ENCODE measurements at regions not wholly inside any gene's neighbourhood (a gene's known extent, or its start where the extent isn't known, plus 50 kb on each side); places are given as distances from the start of the nearest gene placed in this dataset.

DNA sequence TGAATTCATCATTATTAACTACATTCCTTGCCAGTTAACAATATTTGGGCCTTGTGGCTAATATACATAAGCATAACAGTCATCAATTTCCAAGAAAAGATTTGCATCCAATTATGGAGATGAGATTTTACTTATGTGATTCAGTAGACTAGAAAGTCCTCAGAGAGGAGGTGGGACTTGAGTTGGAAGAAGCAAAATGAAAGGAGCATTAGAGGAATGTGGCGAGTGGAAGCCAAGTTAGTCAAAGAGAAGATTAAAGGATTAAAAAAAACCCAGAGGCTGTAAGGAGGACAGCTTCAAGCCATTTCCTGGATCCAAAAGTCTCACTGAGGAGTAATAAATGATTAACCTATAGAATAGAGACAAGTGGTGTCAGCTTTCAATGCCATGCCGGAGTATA, 1099.4 kb upstream of the IGFBP7 start:
- DNase-seq = no peak

DNA sequence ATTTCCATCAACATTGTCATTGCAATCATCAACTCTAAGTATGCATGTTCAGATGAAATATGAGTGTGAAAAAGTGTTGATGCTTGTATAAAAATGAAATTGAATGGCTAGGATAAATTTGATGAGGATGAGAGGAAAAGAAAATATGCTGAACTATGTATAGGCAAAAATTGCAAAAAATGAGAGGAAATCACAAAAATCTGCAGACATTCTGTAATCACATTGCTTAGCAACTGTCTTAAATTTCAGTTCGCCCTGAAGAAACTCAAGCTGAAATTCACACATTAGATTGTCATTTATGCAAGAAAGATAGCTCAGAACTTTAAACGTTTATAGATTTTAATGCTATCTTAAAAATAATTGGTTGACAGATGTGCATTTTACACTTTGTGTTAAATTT, 1098.8 kb upstream of the IGFBP7 start:
- DNase-seq = peak in 1 of 58 donors; percentile 12

DNA sequence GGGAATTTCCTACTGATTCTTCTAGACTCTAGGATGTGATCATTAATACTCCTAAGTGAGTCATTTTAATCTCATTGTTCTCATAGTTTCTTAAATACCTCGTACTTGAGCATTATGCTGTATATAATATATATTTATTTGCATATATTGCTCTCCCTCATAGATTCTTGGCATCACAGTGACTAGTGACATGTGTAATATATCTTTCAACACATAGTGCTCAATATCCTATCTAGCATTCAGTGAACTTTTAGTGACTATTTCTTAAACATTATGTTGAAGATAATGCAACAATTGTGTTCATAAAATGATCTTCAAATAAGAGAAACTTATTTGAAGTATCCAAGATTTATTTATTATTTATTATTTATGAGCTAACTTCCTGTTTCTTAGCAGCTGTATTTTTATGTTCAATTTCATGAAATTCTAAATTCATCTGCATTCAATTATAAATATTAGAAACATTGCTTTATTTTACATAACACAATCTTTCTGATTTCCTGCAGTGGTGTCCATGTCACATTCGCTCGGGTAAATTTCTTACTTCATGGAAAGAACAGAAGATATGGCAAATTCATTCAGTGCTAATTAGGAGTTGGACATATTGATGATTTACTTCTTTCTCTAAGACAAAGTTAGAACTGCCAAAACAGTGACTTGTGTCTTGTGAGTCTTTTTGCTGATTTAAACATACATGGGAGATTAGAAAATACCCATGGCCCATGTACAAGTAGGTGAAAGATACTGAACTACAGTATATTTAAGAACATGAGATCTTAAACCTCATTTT, 1095.5 kb upstream of the IGFBP7 start:
- no peak for DNase-seq

DNA sequence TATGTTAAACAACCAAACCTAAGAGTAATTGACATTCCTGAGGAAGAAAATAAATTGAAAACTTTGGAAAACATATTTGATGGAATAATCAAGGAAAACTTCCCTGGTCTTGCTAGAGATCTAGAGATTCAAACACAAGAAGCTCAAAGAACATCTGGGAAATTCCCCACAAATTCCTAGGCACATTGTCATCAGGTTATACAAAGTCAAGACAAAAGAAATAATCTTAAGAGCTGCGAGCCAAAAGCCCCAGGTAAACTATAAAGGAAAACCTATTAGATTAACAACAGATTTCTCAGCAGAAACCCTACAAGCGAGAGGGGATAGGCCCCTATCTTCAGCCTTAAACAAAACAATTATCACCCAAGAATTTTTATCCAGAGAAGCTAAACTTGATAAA, 1082.0 kb upstream of the IGFBP7 start:
- DNase-seq = no peak

DNA sequence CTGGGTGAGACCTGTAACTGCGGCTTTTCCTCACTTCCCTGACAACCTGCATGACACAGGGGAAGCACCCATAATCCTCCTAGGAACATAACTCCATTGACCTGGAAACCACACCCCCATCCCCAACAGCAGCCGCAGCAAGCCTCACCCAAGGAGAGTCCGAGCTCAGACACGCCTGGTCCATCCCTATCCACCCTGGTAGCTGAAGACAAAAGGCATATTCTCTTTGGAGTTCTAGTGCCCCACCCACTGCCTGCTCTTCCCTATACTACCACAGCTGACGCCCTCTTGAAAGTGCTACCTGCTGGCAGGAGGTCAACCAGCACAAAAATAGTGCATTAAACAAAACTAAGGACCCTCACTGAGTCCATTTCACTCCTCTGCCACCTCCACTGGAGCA, 1080.9 kb upstream of the IGFBP7 start:
- DNase-seq = no peak

DNA sequence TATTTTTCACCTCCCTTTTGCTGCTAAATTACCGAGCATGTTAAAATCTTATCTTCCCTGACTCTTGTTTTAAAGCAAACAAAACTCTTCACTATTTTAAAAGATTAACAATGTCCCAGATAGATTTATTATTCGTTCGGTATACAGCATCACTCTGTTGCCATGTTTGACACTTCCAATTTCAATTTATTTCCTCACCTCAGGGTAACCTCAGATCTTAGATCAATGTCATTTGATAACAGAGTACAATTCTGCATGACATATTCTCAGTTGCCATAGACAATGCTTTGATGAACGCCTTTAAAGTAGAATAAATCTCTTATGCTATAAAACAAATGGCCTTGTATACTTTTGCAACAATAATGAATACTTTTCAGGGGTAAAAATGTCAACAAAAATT, 1078.1 kb upstream of the IGFBP7 start:
- no peak for DNase-seq

DNA sequence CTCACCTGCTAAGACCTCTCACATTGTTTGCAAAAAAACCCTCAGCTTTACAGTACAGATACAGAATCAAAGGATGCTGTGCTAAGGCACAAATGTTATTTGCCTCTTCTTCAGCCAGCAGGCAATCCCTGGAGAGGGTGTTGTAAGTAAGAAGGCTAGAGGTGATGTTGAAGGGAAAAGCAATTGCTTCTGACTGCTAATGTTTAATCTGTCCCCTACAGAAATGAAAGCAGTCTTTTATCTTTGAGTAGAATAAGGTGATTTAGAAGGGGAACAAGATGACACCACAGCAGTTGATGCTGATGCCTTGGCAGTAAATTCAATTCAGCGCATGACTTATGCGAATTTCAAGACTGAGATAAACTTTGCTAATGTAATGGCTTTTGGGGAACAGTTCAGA, 1064.8 kb upstream of the IGFBP7 start:
- DNase-seq = no peak

DNA sequence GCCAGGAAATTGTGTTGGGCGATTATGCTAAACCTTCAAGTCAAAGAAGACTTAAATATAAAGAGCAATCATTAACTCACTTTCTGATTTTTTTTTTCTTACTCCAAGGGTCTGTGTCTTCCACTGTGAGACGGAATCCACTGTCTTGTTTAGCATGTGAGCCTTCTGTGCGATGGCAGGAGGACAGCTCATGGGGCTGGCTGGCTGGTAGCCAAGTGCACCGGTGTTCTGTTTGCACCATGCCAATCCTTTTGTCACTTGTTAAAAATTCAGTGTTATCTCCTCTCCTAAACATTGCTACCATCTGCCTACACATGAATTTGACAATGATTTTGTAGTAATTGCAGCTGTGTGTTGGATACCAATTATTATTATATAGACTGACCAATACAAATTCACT, 1056.3 kb upstream of the IGFBP7 start:
- no peak for DNase-seq

DNA sequence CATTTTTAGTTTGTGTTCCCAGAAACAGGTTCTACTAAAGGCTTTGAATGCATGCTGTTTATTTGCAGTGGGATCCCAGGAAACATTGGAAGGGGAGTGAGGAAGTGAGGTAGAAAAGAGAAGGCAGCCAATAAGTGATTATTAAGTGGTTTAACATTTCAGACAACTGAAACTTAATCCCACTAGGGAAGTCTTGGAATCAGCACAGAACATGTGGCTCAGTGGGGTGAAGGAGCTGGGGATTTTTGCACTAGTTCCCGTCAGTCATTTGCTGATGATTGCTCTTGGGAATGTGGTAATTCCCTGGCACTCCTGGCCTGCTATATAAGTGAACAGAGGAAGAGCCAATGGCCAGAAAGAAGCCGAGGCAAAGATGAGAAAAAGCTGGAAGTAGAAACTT, 1053.0 kb upstream of the IGFBP7 start:
- DNase-seq = no peak

DNA sequence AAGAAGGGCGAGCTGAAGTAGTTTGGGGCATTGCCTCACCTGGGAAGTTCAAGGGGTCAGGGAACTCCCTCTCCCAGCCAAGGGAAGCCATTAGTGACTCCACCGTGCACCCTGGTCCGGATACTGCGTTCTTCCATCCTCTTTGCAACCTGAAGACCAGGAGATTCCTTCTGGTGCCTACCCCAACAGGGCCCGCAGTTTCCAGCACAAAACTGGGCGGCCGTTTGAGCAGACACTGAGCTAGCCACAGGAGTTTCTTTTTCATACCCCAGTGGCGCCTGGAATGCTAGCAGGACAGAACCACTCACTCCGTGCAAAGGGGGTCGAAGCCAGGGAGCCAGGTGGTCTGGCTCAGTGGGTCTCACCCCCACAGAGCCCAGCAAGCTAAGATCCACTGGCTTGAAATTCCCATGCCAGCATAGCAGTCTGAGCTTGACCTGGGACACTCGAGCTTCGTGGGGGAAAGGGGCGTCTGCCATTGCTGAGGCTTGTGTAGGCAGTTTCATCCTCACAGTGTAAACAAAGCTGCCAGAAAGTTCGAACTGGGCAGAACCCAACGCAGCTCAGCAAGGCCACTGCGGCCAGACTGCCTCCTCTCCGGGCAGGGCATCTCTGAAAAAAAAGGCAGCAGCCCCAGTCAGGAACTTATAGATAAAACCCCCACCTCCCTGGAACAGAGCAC, 1039.4 kb upstream of the IGFBP7 start:
- no peak for DNase-seq

DNA sequence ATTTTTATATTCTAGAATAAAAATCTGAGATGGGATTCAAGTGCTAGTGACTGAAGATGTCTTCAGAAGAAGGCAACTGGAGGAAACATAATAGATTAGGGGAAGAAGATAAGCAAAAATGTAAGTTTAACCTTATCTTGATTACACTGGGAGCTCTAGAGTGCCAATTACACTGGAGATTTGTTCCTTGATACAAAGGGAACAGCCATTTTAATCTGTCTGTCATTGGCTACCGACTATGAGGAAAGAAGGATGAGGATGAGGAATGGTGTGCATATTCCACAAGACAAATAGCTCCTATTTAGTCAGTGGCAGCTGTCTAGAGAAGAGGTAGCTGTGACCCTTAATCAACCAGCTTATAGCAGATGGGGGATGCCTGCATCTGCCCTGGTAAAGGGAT, 1034.5 kb upstream of the IGFBP7 start:
- no peak for DNase-seq

DNA sequence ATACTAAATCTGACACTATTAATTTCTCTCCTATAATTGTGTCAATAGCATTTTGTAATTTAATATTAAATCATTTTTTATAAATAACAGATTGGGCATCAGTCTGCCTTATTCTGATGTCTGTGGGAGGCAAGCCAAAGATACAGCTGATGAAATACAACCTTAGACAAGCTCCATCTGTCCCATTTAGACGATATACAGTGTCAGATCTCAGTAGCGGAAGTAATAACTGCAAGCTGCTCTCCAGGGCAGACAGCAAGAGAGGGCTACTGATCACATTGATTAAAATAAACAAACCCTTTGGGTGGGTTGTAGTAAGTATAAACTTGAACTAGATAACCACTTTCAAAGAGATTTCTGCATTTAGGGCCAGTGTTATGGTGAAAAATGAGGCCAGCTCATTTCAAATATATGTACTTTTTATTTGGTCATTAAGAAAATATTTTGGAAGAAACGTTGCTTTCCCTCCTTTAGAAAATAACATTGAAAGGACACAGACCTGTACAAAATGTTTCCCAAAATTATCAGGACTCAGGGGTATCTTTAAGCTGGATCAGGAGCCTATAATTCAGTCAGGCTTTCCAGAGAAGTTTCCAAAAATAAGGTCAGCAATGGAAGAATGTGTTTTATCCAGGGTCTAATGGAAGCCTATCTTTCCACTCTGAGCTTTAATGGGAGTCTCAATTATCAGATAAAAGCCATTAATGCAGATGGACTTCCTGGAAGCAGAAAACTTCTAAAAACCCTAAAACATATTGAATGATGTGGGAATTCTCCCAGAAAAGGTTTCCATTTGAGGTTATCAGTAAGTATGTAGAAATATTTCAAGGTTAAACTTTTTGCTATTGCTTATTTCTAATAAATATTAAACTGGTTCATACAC, 1028.8 kb upstream of the IGFBP7 start:
- no peak for DNase-seq

DNA sequence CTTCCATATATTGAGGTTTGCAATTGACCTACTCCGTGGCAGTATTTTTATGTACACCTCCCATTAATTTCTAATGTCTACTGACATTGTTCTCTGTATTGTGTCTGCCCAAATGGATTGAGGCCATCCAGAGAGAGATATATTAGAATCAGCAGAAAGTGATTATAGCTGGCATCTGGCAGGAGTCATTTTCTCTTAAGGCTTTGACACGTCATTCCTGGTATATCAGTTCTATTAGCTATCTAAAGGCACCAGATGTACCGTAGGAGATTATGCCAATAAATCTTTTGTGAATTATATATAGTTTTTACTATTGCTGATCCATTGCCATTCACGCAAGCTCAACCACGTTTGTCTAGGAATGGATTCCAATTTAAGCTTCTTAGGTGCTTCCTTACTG, 1026.4 kb upstream of the IGFBP7 start:
- DNase-seq = no peak

DNA sequence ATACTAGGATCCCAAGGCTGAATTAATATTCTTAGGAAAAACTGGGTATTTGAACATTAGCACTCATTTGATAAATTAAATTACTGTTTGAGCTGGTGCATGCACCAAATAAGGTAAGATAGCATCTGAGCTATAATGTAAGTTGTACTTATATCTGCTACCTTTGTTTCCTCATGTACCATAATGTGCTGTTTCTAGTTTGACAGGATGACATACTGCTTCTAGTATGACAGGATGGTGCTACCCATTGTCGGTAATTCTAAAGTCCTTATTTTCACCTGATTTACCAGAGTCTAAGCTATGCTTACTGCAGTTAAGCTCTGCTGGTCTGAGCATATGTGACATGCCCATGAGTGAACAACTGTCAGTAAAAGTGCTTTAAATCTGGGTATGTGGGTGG, 1017.5 kb upstream of the IGFBP7 start:
- no peak for DNase-seq

DNA sequence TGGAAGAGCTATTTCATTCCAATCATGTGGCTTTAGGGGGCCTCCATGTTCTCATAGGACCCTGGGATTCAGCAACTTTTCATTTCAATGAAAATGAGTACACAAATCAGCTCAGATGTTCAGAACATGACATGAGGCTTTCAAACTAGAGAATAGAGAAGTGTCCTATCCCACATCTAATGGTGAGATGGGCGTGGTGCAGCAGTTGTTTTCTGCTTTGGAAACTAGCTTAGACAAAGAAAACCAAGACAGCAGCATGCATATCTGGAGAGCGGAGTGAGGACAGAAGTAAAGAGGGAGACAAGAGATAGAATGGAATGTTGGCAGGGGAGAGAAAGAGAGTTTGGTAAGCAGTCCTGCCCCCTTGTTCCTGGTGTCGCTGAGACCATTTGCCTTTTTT, 1009.1 kb upstream of the IGFBP7 start:
- DNase-seq = no peak

DNA sequence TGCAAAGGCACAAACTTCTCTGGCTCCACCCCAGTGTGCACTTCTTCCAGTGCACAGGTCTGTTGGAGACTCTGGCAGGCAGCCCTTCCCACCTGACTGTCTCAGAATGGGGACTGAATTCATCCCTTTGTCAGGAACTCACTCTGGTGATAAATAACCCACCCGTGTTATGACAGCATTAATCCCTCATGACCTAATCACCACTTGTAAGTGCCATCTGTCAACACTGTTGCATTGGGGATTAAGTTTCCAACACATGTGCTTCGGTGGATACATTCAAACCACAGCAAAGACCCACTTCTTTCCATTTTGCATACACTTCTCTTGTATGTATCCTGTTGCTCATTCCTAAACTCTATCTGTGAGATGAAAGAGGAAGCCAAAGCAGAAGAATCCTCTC, 1002.9 kb upstream of the IGFBP7 start:
- DNase-seq = no peak

DNA sequence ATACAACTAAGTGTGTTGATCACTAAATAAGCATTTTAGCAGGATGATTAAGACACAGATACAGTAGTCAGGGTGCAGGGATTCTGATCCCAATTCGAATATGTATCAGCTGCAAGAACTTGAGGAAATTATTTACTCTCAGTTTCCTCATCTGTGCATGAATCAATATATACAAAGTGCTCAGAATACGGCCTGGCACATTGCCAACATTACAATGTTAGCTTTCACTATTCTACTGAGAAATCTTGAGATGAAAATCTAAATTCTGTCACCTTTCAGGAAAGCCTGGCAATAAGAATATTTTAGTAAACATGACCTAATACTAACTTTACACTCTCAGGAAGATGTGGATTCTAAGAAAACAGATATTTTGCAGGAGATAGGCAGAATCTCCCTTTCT, 1001.6 kb upstream of the IGFBP7 start:
- DNase-seq = no peak

DNA sequence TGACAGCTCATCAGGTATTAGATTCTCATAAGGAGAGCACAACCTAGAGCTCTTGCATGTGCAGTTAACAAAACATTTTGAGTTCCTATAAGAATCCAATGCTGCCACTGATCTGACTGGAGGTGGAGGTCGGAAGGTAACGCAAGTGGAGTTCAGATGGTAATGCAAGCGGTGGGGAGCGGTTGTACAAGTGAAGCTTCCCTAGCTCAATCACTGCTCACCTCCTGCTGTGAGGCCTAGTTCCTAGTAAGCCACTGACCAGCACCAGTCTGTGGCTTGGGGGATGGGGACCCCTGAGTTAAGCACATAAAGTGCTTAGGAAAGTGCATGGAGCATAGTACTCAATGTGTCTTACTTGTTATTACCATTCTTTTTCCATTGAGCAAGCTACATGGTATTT, 983.2 kb upstream of the IGFBP7 start:
- no peak for DNase-seq

DNA sequence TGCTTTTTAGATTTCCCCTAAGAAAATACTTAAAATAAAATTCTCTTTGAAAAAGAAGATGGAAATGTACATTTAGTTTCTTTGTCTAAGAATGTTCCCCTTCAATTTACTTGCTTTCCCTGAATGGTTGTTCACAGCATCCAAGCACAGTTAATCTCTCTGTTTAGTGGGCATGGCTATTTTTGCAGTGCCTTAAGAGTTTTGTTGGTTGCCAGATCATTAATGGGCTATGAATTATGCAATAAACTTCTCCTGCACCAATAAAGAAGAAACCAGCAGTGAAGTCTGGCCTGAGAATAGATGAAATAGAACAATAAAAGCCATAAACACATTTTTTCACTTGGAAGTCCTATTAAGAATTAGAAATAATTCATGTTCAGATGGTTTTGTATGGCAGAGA, 980.4 kb upstream of the IGFBP7 start:
- no peak for DNase-seq

DNA sequence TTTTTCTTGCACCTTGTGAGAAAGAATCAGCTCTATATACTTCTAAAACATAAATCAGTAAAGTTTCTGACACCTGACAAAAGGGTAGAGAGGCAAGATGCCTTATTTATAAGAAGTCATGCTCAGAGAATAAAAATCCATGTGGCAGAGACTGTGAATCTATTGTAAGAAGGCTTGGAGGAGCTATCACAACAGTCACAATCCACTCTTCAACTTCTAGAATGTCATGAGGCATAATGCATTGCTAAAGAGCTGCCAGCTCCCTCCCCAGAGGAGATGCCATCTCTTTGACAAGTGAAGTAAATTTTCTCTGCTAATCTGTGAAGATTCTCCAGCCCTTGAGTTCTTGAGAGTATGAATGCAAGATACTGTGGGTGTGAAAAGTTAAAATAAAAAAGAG, 971.2 kb upstream of the IGFBP7 start:
- DNase-seq = no peak

DNA sequence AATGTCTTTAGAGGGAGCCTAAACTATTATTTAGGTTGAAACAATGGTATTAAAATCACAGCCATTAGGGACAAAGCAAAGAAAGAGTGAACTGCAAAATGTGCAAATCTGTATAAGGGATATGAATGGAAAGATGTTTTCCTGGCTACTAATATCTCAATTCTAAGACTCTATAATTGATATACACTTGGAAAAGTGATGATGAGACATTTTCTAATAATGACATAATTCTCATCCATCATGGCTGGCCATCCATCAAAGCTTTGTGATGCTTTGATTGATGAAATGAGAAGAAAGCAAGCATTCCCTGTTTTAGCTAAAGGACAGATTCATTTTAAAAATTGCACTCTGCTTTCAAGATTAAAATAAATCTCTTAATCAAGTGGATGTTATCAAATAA, 965.5 kb upstream of the IGFBP7 start:
- DNase-seq = no peak

DNA sequence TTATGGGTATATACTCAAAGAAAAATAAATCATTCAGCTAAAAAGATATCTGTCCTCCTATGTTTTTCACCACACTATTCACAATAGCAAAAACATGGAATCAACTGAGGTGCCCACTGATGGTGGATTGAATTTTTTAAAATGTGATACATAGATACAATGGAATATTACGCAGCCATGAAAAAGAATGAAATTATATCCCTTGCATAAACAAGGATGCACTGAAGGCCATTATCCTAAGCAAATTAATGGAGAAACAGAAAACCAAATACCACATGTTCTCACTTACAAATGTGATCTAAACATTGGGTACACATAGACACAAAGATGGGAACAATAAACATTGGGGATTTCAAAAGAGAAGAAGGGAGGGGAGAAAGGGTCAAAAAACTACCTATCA, 964.2 kb upstream of the IGFBP7 start:
- DNase-seq = no peak

All from anterior cingulate cortex (tissue), 58 donors.